HG03039 (cell line): ENCODE measurements at regions not wholly inside any gene's neighbourhood (a gene's known extent, or its start where the extent isn't known, plus 50 kb on each side); places are given as distances from the start of the nearest gene placed in this dataset.

ENCODE experiments used
- ATAC-seq: cut with Tn5 transposase; IDR thresholded peaks from one replicate; pipeline ENCODE4 v1.9.1; 2021; ENCODE audit warnings: mild to moderate bottlenecking, moderate library complexity; ENCODE audit not compliant: unreplicated experiment

DNA sequence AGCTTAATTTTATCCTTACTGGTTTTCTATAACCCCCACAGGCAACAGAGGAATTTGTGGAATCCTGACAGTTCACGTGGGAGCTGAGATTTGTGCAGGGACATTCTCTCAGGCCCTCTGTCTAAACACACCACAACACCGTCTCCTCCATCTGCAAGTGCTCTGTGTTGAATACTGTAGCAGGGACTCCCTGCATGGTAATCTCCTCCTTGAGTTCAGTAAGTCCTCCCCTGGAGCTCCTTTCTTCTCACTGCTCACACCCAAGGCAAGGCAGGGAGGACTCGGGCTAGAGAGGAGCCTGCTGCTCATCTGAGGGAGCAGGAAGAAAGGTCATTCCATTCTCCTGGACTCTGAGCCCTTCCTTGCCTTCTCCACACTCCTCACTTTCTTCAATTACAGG, 348.2 kb downstream of the KCTD12 start:
- ATAC-seq = no peak

- no peak for ATAC-seq
Observed at GRCh38 chr13:76533251-76533650, 353.0 kb downstream of the KCTD12 start.

DNA sequence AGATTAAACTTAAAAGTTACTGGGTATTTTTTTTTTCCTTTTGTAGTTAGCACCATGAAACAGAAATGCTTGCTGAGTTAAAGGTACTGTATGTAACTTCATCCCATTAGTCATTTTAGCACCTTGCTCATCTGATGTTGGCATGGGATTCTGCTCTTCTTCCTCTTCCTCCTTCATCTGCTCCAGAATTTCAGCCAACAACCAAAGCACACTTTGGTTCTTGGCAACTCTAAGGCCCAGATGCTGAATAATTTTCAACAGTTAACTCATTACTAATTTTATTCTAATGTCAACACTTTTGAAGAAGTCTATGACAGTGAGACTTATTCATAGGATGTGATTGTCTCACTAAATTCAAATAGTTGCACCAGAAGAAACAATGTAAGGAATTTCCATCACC, 359.2 kb downstream of the KCTD12 start:
- ATAC-seq = no peak

GRCh38 chr13:76523740-76524340, 362.4 kb downstream of the KCTD12 start:
- ATAC-seq = peak; percentile 91

DNA sequence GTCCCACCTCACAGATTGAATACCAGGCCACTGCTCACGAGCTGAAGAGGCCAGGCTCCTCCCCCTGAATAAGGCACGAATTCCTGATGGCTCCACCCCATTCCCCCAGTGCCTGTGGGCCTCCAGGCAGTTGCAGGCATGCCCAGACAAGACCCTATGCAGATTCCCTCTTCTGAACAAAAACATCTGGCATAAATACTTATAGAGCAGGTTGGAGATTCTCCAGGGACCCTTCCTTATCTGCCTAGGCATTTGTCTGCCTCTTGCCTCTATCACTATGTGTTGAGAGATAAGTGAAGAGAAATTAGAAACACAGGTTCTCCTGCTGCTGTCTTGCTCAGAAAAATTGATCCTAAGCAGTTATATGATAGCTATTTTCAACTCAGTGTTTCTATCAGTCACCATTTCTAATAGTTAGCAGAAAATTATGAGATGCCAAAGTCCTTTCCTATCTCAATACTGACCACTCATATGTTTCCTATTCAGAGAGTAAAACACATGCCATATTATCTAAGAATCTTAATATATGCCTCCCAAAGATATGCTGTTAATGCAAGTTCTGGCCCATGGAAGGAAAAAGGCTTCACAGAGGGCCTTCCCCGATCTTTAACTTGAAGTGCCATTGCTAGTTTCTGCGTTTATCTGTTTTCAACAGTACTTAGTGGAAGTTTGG, 364.0 kb downstream of the KCTD12 start:
- ATAC-seq = no peak

DNA sequence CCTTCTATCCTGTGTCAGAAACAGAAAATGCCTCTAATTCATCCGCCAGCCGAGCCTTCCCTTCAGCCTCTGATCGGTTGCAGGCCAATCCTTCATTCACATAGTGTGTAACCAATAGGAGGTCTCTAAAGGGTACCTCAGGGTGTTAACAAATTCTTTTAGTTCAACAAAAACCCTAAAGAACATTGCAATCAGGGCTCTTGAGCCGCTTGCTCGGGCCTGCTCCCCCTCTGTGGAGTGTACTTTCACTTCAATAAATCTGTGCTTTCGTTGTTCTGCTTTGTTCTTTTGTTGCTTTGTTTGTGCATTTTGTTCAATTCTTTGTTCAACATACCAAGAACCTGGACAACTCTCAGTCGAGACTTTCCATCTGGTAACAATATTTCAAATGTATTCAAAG, 366.5 kb downstream of the KCTD12 start:
- no peak for ATAC-seq

DNA sequence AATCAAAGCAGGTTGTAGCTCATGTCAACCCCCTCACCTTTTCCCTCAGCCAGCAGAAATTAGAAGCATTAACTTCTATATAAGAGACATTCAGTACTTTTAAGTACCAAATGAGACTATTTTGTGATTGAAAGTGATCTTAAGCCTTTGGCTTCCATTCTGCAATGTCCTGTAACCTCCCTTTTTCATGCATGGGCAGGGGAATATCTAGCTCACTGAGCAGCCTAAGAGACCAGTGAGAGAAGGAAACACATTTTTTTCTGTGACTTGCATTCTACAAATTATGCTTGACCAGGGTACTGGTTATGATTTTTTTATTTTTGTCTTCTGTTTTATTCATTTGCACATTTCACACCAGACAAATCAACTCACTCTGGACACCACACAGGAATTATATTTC, 369.6 kb downstream of the KCTD12 start:
- no peak for ATAC-seq

DNA sequence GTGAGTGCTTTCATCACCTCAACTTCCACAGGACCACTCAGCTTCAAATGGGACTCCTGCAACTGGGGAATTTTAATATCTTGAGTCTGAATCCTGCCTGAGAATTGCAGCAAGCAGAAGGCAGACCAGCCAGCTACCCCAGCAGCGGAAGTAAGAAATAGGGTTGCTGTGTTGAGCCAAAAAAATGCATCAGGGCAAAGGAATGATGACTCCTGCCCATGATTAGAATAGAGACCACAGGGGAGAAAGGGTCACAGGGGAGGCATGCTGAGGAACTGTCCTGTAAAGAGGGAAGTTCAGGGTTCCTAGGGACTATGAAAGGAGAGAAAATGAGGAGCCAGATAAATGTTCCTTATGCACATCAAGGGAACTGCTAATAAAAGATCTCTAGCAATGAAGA, 370.2 kb downstream of the KCTD12 start:
- no peak for ATAC-seq

DNA sequence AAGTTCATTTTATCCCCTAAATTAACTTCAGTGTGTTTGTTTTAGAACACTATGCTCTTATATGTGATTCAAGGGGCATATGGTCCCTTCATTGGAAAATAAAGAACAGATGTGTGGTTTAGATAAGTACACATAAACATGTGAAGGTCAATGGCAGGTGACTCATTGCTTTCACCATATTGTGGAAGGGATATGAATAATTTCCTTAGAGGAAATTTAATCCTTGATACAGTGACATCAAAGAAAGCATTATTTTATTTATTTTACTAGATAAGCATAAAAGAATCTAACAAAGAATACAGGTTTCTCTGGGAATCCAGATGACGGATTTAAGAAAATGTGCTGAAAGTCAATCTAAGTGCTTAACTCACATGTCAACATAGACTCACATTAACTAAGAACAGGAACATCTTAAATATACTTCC, 373.5 kb downstream of the KCTD12 start:
- ATAC-seq = no peak

DNA sequence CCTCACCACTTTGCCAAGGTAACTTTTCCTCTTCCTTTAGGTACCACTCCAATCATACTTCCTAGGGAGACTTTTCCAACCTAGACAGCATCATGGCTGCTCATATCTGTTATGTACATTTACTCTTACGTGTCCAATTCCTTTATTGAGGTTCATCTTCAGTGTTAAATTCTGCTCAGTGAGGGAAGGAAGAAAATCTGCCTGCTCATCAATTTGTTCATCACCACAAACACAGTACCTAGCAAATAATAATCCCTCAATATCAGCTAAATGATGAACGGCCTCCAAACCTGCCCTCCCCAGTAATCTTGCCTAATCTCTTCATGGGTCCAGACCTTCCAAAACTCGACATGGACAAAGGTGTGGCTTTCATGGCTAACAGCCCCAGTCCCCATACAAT, 380.8 kb downstream of the KCTD12 start:
- ATAC-seq = no peak

DNA sequence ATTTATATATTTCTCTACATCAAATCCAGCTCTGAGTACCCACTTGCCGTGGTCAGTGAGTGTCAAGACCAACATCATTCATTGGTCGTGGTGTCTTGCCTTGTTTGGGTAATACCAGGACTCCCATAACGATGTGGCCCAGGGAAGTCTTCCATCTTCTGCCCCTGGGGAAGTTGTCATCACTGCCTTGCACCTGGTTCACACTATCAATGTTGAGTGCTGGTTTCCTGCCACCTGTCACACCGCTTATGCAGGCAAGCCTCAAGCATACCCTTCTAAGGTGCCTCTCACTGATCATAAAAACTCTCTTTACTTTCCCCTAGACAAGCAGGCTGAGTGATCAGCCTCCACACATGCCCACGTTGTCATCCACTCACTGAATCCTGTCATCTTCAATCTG, 382.4 kb downstream of the KCTD12 start:
- no peak for ATAC-seq

- ATAC-seq = no peak
Observed at GRCh38 chr13:76503291-76503690, 382.9 kb downstream of the KCTD12 start.

DNA sequence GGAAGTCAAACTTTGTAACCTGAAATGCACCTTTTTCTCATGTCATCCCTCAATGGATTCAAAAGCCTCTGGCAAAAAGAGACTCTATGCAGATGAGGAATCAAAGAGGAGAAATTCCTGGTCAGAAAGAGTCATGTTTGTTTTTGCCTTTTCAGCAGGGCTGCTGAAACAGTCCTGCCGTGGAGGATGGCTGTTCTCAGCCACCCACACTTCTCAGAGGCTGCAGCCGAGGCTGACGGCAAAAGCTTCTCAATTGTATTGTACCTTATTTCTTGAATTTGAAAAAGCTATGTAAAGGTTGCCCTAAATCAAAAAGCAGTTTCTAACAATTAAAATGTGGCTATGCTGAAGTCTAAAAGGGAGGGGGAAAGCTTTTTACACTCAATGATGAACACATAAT, 385.3 kb downstream of the KCTD12 start:
- ATAC-seq = no peak

GRCh38 chr13:76499891-76500290, 386.3 kb downstream of the KCTD12 start:
- ATAC-seq = no peak

DNA sequence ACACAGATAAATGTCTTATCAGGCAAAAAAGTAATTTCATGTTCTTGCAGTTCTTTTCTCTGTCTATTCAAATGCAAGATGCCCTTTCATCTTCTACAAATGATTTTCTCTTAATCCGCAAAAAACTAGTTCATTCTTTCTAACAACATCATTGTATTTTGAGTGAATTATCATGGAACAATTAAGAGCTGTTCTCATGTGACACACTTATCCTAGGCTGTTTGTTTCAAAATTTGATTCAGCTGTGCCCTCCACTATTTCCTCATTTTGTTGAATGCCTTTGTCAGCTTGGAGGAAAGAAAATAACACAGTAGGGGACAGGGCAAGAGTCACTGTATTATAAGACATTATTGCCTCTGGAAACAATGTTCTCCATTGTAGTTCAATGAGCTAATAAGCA, 396.9 kb downstream of the KCTD12 start:
- ATAC-seq = no peak

DNA sequence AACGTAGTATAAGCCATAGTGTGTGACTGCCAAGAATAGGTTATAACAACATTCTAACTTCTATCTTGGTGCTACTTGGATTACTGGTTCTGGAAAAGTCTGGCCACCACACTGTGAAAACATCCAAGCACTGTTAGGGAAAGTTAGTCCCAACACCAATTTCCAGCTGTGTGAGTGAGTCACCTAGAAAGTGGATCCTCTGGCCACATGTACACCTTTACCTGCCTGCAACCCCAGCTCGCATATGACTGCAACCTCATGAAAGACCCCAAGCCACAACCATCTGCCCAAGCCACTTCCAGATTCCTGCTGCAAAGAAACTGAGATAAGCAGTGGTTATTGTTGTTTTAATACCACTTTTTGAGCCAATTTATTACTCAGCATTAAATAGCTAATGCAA, 404.5 kb downstream of the KCTD12 start:
- ATAC-seq = no peak

DNA sequence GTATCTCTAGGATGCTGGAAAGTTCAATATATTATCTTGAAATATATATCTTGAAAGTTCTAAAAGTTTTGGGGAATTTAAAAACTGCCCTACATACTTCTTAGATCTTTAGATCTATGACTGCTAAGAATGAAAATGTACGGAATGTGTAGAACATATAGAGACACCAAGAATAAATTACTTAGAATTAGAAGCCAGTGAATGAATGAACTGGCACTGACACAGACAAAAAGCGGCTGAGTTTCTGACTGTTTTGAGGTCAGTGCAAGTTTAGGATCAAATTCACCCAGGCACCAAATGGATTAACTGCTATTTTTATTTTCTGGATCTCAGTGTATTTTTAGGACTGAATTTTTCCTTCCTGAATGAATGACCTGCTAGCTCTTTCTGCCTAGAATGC, 411.2 kb downstream of the KCTD12 start:
- ATAC-seq = no peak

- ATAC-seq = no peak
Observed at GRCh38 chr13:76474356-76474755, 411.8 kb downstream of the KCTD12 start.

- ATAC-seq = peak; percentile 96
Observed at GRCh38 chr13:76473552-76474134, 412.6 kb downstream of the KCTD12 start.

DNA sequence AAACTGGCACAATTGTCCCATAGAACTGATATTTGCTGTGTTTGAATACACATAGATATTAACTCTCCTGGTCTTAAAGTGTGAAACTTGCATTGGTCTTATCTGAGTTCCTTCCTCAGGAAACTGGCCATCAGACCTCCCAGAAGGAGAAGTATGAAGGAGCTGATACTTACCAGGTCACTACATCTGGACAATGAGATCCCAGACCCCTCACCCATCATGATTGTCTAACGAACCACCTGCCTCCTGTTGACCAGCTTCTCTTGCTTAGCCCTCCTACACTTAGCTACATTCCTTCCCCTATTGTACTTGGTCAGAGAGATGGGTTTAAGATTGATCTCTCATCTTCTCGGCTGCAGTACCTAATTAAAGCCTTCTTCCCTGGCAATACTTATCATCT, 413.3 kb downstream of the KCTD12 start:
- ATAC-seq = no peak

- ATAC-seq = no peak
Observed at GRCh38 chr13:76471486-76471885, 414.7 kb downstream of the KCTD12 start.

- ATAC-seq = no peak
Observed at GRCh38 chr13:76470991-76471390, 415.2 kb downstream of the KCTD12 start.

DNA sequence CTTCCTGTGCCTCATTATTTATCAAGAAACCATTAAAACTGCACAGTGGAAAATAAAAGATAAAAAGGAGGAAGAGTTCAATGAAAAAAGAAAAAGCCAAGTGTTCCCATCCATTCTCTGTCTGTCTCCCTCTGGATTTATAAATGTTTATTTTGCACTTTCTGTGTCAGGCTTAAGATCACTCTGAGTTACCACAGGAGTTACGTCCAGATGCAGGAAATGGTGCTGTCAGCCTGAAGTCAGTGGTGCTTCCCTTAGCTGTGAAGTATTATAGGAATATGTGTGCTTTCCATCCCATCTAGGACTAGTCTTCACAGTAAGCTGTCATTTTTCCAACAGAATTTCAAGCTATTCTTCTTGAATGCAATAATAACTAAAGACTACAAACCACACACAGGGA, 420.2 kb downstream of the KCTD12 start:
- no peak for ATAC-seq
